Neural progenitor cell (in vitro differentiated cells): ENCODE measurements at regions not wholly inside any gene's neighbourhood (a gene's known extent, or its start where the extent isn't known, plus 50 kb on each side); places are given as distances from the start of the nearest gene placed in this dataset.

Experiments
- DNase-seq: peaks from one replicate; pipeline ENCODE4 v3.0.0-alpha.2; 2016; ENCODE audit warnings: low spot score
- H2AFZ ChIP-seq: fragments of 200-600 bp; sonication (generic); replicated peaks from 2 replicates; pipeline ENCODE4 v1.6.1; 2016; ENCODE audit warnings: antibody characterized with exemption
- H3F3A ChIP-seq: fragments of 200-600 bp; sonication (generic); 2 replicates; pipeline ENCODE4 v1.6.1; 2016; ENCODE audit warnings: antibody characterized with exemption, low read depth
- H3K27ac ChIP-seq: fragments of 200-600 bp; sonication (generic); 2 replicates; pipeline ENCODE4 v1.5.1; 2016; ENCODE audit warnings: mild to moderate bottlenecking
- H3K27me3 ChIP-seq: fragments of 200-600 bp; sonication (generic); 2 replicates; pipeline ENCODE4 v1.6.1; 2016; ENCODE audit warnings: mild to moderate bottlenecking, moderate library complexity
- H3K36me3 ChIP-seq: fragments of 200-600 bp; sonication (generic); 2 replicates; pipeline ENCODE4 v1.5.1; 2016
- H3K4me1 ChIP-seq: fragments of 200-600 bp; sonication (generic); 2 replicates; pipeline ENCODE4 v1.6.1; 2016; ENCODE audit warnings: mixed run types
- H3K4me2 ChIP-seq: fragments of 200-600 bp; sonication (generic); 2 replicates; pipeline ENCODE4 v1.6.1; 2016
- H3K4me3 ChIP-seq: fragments of 200-600 bp; sonication (generic); 2 replicates; pipeline ENCODE4 v1.5.1; 2016
- H3K79me2 ChIP-seq: fragments of 200-600 bp; sonication (generic); 2 replicates; pipeline ENCODE4 v1.6.1; 2016; ENCODE audit warnings: low read depth
- H3K9ac ChIP-seq: fragments of 200-600 bp; sonication (generic); 2 replicates; pipeline ENCODE4 v1.6.1; 2016
- H3K9me3 ChIP-seq: fragments of 200-600 bp; sonication (generic); 2 replicates; pipeline ENCODE4 v1.5.1; 2016; ENCODE audit warnings: low read depth
- H4K20me1 ChIP-seq: fragments of 200-600 bp; sonication (generic); 2 replicates; pipeline ENCODE4 v1.6.1; 2016; ENCODE audit warnings: low read depth
- H3K27ac Mint-ChIP-seq: 3 replicates; pipeline ENCODE4 v1.8.0; 2021; ENCODE audit warnings: mixed read lengths
- H3K27me3 Mint-ChIP-seq: 2 replicates; pipeline ENCODE4 v1.8.0; 2022; ENCODE audit warnings: low read depth, mild to moderate bottlenecking, inconsistent platforms, moderate library complexity, mixed read lengths; ENCODE audit not compliant: insufficient read depth
- H3K36me3 Mint-ChIP-seq: 3 replicates; pipeline ENCODE4 v1.8.0; 2021; ENCODE audit warnings: mixed read lengths
- H3K4me1 Mint-ChIP-seq: 3 replicates; pipeline ENCODE4 v1.8.0; 2021; ENCODE audit warnings: mixed read lengths
- H3K4me3 Mint-ChIP-seq: 3 replicates; pipeline ENCODE4 v1.8.0; 2021; ENCODE audit warnings: mild to moderate bottlenecking, moderate library complexity, mixed read lengths
- H3K9me3 Mint-ChIP-seq: 3 replicates; pipeline ENCODE4 v1.8.0; 2020; ENCODE audit warnings: mixed read lengths
- CTCF ChIP-seq: fragments of 200-600 bp; sonication (generic); IDR thresholded peaks from 2 replicates; pipeline ENCODE4 v1.5.1; 2017; ENCODE audit warnings: antibody characterized with exemption, mild to moderate bottlenecking
- EZH2 ChIP-seq: fragments of 200-600 bp; sonication (generic); IDR thresholded peaks from 2 replicates; pipeline ENCODE4 v1.6.1; 2017; ENCODE audit warnings: antibody characterized with exemption, mild to moderate bottlenecking, moderate library complexity
- EZH2phosphoT487 ChIP-seq: fragments of 200-600 bp; sonication (generic); IDR thresholded peaks from 2 replicates; pipeline ENCODE4 v1.6.1; 2017; ENCODE audit warnings: antibody characterized with exemption

- no peak for DNase-seq
- no peaks in the 10 kb centered on the region for H3K4me1 Mint-ChIP-seq
- no peaks in the 10 kb centered on the region for H3K27me3 ChIP-seq
- no peaks in the 10 kb centered on the region for H3K79me2 ChIP-seq
- H3K27ac Mint-ChIP-seq: peak overlapping the region; percentile 3
- H3K9me3 Mint-ChIP-seq: peaks cover 3% of the 10 kb centered on the region
- H3K36me3 ChIP-seq: no peaks in the 10 kb centered on the region
- no peak overlapping the region for H3K9ac ChIP-seq
- H3K4me2 ChIP-seq: no peak overlapping the region
- H2AFZ ChIP-seq: no peak overlapping the region
- H3K4me1 ChIP-seq: no peaks in the 10 kb centered on the region
- H3K4me3 Mint-ChIP-seq: no peak overlapping the region
- no peaks in the 10 kb centered on the region for H3K27me3 Mint-ChIP-seq
- no peaks in the 10 kb centered on the region for H3K36me3 Mint-ChIP-seq
- no peak overlapping the region for H3K4me3 ChIP-seq
- H3K9me3 ChIP-seq: no peaks in the 10 kb centered on the region
- TF ChIP-seq EZH2phosphoT487 (no peak), EZH2 (no peak), CTCF (no peak)
- no peak overlapping the region for H3K27ac ChIP-seq
- H3F3A ChIP-seq: no peaks in the 10 kb centered on the region
- no peaks in the 10 kb centered on the region for H4K20me1 ChIP-seq
Observed at GRCh38 chr6:137967689-137968454, 100.8 kb downstream of the TNFAIP3 start.

DNA sequence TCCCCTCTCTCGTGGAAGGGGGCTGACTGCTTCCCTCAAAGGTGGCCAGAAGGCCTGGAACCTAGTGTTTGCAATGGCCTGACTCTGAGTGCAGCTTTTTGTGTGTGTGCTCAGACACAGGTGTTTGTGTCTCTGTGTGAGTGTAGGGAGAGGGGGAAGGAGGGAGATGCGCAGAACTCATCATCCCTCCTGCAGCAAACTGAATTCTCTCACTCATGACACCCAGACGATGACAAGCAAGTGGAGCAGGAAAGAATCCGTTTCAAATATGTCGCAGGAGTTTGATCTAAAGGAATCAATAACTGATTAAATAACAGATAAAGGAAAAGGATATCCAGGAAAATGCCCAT lies 101.4 kb downstream of the TNFAIP3 start:
- Mint-ChIP-seq H3K27me3 (no peaks in the 10 kb centered on the region), H3K4me3 (no peak overlapping the region), H3K27ac (no peak overlapping the region), H3K9me3 (peaks cover 3% of the 10 kb centered on the region), H3K4me1 (no peaks in the 10 kb centered on the region), H3K36me3 (no peaks in the 10 kb centered on the region)
- no peak overlapping the region for H2AFZ ChIP-seq
- H3K36me3 ChIP-seq: no peaks in the 10 kb centered on the region
- H4K20me1 ChIP-seq: no peaks in the 10 kb centered on the region
- DNase-seq: no peak
- no peaks in the 10 kb centered on the region for H3F3A ChIP-seq
- H3K27ac ChIP-seq: no peak overlapping the region
- no peak overlapping the region for H3K9ac ChIP-seq
- H3K4me2 ChIP-seq: no peak overlapping the region
- H3K4me1 ChIP-seq: no peaks in the 10 kb centered on the region
- no peaks in the 10 kb centered on the region for H3K79me2 ChIP-seq
- no peaks in the 10 kb centered on the region for H3K9me3 ChIP-seq
- H3K27me3 ChIP-seq: no peaks in the 10 kb centered on the region
- TF ChIP-seq EZH2phosphoT487: no peak
- no peak for TF ChIP-seq CTCF
- no peak for TF ChIP-seq EZH2
- no peak overlapping the region for H3K4me3 ChIP-seq

- H2AFZ ChIP-seq: no peak overlapping the region
- no peaks in the 10 kb centered on the region for H3K27me3 ChIP-seq
- H3K9ac ChIP-seq: no peak overlapping the region
- H3K4me1 ChIP-seq: no peaks in the 10 kb centered on the region
- Mint-ChIP-seq H3K4me3 (no peak overlapping the region), H3K9me3 (peaks cover 3% of the 10 kb centered on the region), H3K27me3 (no peaks in the 10 kb centered on the region), H3K36me3 (no peaks in the 10 kb centered on the region), H3K4me1 (no peaks in the 10 kb centered on the region), H3K27ac (no peak overlapping the region)
- H3K36me3 ChIP-seq: no peaks in the 10 kb centered on the region
- H3K27ac ChIP-seq: no peak overlapping the region
- no peak for DNase-seq
- H3K9me3 ChIP-seq: no peaks in the 10 kb centered on the region
- TF ChIP-seq EZH2phosphoT487 (no peak), CTCF (no peak), EZH2 (no peak)
- H3K79me2 ChIP-seq: no peaks in the 10 kb centered on the region
- no peaks in the 10 kb centered on the region for H4K20me1 ChIP-seq
- H3K4me3 ChIP-seq: no peak overlapping the region
- no peaks in the 10 kb centered on the region for H3F3A ChIP-seq
- no peak overlapping the region for H3K4me2 ChIP-seq
Observed at GRCh38 chr6:137968901-137969300, 101.8 kb downstream of the TNFAIP3 start.
